NCI-H510A treated with DMSO at 0.1 percent for 48 hours (cell line): ENCODE measurements at regions not wholly inside any gene's neighbourhood (a gene's known extent, or its start where the extent isn't known, plus 50 kb on each side); places are given as distances from the start of the nearest gene placed in this dataset.

ENCODE experiments used
- DNase-seq: peaks from one replicate; lab custom pipeline; 2025; lab: John Stamatoyannopoulos, UW

DNA sequence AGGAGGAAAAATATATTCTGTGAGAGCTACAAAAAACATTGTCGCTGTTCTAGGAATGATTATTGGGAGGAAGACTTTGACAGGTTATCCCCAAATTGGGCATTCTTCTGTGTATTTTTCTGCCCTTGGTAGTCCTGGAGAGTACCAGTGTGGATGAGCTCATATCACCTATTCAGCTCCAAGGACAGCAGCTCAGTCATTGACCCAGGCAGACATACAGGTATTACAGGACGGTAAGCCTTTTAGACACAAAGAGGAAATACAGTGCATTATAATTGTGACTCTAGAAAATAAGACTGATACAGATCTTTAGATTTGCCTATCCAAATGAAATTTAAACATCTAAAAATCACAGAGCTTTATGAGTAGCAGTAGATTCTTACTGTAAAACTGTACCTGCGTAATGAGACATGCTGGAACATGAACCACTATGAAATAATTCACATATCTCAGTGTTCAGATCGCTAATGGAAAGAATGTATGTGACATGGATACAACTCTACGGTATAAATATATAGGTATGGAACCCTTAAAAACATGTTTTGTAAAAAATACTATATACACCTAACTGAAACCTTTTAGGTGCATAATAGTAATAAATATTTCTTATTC, 56.0 kb downstream of the PLK2 start:
- no peak for DNase-seq

DNA sequence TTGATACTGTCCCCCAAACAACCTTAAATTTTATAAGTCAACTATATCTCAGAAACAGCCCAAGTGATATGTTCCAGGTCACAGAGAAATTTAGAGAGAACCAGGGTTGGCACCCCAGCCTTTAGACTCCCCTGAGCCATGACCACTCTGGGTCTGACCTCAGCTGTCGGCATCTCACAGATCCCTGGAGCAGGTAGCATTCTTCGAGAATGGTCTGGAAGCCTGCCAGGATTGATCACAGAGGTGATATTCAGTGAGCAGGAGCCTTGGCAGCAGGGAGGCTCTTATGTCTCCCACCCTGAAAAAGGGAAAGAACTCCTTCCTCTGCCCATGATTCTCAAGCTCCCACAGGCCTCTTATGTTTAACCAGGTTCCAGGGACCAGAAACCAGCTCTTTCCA, 58.2 kb downstream of the PLK2 start:
- no peak for DNase-seq

DNA sequence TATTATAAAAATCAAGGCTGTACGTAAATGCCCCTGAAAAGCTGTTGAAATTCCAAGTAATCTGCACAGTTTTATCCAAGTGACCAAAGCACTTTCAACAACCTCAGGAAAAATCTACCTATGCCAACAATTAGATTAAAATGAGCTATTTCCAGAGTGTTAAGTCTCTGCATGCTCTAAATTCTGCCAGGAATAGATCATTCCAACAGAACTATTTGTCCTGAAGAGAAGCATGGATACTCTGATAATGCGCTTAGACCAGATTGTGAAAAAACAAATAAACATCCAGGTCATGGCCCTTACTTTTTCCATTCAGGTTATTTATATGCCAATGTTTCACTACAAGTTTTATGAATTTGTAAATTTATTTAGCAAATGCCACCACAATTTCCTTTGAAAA, 59.1 kb downstream of the PLK2 start:
- DNase-seq, result no peak

DNA sequence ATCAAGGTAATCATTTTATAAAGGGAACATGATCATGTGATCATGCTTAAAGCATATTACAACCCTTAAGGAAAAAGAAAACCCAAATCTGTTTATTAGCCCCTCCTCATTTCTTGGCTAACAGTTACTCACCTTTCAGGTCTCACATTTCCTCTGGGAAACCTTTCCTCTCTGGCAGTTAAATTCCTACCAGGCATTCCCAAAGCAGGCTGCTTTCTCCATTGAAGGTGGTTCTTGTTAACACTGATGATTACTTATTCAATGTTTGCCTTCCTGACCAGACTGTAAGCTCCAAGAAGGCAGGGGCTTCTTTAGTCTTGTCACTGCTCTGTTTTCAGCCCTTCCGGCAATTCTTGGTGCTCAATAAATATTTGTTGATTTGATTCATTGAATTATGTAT, 59.9 kb downstream of the PLK2 start:
- no peak for DNase-seq

DNA sequence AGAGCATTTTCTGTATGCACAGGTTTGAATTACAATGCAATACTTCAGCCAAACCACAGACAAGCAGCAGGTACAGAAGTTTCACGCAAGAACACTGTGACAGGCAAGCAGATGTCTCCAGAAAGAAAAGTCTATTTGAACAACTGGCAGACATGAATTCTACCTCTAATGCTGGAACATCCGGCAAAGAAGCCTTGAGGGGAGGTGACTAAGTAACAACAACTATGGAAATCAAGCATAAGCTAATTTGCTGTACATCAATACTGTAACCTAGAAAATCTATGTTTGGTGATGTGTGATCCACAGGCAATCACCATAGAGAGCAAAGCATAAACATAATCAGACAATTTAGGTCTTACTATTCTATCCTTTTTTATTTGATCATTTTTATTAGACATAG, 65.5 kb downstream of the PLK2 start:
- DNase-seq, result no peak

DNA sequence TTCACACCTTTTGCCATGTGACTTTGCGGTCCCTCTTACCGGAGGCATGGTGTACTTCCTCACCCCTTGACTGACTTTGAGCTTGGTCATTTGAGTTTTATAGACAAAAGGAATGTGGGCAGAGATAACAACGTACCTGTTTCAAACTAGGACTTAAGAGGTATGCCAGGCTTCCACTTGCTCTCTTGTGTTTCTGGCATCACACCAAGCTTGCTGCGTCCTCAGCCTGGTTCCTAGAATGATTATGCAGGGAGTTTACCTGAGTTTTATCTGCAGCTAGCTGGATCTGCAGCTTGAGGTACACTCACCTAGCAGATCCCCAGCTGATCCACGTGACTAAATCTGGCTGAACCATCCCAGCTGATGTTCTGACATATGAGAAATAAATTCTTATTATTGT, 66.2 kb downstream of the PLK2 start:
- no peak for DNase-seq

DNA sequence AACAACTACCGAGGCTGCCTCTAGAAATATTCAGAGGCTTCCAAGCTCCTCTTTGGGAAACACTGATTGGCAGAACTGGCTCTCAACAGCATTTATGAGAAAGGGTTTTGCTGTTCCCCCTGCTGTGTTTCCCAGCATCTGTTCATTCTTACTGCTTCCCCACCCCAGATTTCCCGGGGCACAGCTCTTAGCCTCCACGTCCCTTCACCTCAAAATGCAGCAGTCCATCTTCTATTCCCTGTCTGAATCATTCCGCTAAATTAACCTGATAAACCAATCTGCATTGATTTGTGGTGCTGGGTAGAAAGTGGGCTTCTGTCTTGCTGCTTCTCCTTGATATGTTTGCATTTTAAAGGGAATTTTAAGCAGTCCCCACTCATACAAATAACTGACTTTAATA, 67.4 kb downstream of the PLK2 start:
- no peak for DNase-seq

DNA sequence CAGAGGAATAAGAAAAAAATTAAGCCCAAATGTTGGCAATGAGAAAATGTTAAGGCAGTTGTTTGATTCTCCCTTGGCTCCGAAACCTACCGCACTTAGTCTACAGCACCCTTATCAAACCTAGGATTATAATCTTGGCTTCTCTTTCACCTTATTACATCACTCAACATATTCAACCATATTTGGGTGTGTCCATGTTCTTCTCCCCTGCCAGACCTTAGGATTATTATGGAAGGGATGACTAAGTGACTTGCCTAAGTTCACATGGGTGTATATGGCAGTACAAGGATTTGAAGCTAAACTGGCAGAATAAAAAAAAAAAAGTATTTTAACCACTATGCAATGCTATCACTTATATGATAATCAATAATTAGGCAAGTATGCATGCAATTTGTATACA, 76.4 kb downstream of the PLK2 start:
- DNase-seq, result no peak

DNA sequence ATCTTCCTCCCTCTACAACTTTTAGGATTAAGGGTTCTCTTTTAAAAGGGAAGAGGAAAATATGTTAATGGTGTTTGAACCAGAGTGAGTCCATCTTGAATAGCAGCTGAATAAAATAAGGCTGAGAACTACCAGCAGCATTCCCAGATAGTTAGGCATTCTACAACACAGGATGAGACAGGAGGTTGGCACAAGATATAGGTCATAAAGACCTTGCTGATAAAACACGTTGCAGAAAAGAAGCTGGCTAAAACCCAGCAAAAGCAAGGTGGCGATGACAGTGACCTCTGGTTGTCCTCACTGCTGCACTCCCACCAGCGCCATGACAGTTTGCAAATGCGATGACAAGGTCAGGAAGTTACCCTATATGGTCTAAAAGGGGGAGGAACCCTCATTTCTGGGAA, 77.8 kb downstream of the PLK2 start:
- no peak for DNase-seq

DNA sequence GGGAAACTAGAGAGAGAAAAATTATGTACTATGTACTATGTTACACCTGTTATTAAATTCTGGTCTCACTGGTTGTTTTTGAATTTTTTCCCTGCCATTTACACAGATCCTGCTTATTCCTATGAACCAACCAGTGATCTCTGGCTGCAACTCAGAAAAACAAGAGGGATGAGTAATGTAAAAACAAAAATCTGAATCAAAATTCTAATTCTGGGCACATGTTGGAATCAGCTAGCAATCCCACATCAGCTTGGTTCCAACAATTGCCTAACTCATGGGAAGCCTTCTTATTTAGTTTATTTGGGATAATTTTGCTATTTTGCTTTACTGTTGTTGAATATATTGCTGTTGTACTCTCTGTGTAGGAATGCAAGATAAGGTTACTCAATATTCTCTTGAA, 78.3 kb downstream of the PLK2 start:
- no peak for DNase-seq

DNA sequence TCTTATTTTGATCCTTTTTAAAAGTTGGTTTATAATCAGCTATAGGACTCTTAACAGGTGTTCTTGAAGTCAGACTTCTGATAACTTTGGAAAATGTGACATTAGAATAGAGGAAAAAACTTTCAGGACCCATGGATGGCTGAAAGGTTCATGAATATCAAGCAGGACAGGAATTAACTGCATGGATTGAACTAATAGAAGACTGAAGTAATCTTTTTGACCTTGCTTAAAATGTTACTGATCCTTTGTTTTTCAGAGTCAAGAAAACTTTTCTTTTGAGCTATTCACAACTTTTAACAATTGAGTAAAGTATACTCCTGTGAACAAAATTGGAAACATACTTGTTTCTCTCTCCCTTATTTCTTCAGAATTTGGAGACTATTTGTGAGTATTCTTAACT, 79.2 kb downstream of the PLK2 start:
- no peak for DNase-seq

DNA sequence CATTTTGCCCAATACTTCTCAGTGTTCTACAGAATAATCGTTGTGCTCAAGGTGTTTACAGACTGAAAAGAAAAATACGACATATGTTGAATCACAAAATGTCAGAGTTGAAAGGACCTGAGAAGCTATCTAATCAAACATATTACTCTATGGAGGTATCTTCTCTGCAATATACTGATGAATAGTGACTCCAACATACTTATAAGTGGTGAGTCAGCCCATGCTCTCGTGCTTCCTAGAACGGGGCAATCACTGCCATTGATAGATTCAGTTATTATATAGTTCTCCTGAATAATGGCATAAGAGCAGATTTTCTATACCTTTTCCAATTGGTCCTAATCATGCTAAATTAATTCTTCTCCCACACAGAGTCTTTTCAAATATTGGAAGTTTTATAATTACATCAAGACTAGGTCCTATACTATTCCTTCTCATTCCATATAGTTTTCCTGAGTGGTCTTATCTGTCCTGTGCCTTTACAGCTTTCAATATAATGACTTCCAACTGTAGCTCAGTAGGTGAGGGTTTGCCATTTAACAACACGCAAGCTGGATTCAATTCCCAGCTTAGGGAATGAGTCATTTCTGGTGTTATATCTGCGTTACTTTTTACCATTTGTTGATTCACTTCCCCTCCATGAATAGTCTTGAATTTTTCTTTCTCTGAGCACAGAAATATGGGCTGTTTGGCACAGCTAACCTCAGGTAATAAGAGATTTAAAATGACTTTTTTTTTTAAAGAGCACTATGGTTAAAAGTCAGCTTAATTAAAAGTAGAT, 81.1 kb downstream of the PLK2 start:
- no peak for DNase-seq

DNA sequence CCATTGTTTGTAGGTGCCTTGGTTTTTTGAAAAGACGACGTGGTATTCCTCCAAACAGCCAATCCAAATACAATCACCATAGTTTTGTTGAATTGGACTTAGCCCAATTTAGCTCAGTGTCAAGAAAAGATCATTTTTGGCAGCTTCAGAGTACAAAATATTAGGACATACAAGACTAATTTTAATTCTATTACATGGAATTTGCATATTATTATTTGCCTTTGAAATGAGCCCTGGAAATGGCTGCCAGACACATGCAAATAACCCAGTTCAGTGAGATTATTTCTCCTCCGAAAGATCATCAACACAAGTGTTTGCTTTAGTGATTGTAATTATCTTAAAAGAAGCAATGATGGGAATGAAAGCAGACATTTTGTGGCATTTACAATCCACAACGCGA, 89.3 kb downstream of the PLK2 start:
- no peak for DNase-seq

DNA sequence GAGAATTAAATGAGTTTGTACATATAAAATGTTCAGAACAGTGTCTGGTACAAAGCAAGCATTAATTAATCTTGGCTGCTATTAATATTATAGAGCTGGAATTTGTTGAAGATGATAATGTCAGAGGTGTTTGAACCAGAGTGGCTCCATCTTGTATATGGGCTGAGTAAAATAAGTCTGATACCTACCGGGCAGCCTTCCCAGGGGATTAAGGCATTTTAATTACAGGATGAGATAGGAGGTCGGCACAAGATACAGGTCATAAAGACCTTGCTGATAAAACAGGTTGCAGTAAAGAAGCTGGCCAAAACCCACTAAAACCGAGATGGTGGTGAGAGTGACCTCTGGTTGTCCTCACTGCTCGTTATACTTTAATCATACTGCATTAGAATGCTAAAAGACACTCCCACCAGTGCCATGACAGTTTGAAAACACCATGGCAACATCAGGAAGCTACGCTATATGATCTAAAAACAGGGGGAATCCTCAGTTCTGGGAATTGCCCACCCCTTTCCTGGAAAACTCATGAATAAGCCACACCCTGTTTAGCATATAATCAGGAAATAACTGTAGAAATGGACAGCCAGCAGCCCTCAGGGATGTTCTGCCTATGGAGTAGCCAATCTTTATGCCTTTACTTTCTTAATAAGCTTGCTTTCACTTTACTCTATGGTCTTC, 90.2 kb downstream of the PLK2 start:
- no peak for DNase-seq

DNA sequence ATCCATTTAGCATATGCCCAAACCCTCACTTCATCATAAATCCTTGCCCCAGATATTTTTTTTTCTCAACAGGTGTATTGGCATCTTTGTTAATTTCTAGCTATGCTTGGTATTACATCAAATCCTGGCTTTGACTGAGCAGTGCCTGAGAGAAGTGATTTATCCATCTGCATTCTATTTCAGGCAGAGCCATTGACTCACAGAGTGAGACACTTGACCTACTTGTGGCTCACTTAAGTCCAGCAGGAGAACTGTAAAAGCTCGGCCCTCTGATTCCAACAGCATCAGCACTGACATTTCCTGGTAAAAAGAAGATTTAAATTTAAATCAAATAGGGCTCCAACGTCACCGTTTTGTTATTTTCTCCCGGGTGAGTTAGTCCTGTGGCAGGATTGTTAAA, 93.4 kb downstream of the PLK2 start:
- no peak for DNase-seq

DNA sequence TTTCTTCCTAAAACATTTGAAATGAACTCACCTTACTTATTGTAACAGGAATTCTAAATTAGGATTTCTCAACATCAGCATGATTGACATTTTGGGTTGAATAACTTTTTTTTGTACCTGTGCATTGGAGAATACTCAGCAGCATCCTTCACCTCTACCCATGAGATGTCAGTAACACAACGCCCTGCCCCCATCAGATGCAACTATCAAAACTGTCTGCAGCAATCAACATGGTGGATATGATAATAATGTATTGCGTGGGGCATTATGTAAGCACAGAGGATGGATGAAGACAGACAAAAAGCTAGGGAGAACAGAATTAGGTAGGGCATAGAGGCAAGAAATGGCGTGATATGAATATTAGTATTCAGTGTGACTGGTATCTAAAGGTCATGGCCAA, 94.1 kb downstream of the PLK2 start:
- no peak for DNase-seq

DNA sequence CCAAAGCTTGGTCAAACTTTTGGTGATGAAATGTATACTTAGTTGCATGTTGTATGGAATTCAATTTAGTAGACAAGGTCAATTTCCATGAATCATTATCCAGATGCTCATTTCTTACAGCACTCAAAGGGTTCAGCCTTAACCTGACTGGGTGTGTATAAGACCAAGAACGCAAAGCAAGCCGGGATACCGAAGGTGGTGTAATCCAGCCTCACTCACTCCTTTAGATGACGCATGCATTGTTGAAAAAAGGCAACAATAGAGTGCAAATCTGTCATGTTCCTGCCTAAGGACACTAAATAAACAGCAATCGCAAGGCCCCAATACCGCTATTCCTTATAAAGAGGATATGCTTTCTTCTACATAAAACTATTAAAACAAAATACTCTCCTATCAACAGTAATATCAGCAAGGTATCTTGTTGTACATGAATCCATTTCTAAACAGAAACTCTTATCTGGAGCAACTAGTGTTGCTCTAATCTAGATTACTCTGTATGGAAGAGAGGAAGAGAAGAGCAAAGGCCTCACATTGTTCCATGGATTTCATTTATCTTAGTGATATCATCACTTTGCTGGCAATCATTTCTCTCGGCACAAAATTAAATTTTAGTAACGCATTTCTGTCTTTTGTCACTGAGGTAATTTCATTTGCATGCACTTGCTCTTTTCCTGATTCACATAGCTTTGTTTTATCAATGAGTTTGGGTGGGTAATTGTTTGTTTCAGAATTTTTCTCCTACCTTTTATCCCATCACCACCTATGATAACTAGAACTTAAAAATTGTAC, 96.2 kb downstream of the PLK2 start:
- no peak for DNase-seq

DNA sequence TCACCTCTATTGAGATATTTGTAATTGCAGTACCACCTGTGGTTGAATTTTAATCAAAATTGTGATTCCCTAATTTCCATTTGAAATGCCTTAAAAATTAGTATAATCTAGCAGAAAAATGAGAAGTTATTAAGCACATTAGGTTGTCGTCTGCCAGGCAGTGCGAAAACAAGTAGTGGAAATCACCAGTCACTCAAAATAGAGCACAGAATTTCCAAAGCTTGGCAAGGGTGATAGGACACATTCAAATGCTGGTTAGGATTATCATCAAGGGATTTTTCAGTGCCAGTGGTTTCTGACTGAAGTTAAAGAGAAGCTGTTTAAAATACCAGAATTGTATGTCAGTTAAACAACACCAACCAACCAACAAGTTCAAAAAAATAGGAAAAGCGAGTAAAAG, 97.8 kb downstream of the PLK2 start:
- DNase-seq, result no peak

DNA sequence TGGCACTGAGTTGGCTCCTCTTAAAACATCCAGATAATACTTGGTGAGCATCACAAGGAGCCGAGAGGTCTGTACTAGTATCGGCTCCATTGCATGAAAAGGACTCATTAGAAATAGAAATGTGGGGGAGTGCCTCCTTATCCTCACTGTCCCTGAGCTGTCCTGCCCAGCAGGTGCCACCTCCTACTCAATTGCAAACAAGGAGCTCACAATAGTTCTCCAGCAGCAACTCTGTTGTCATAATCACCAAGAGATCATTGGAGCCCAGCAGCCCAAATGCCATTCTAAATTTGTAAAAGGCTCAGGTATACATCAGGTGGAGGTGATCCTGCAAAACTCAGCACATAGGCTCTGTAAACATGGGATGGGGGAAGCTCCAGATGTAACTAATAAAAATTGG, 99.1 kb downstream of the PLK2 start:
- DNase-seq, result no peak

DNA sequence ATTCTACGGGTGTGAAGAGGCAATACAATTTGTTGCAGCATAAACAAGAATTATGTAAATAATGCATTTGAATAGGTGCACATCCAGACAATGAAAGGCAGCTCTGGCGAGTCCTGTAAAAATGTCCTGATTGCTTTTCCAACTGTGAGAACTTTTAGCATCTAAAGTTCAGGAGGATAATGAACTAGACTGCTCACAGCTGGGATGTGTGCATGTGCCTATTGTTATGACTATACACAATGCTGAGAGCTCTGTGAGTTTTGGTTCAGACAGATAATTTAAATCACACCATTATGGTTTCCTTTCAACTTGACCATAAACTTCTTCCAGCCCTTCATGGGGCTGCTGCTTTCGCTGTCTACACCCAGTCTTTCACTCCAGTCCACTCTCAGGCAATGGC, 99.9 kb downstream of the PLK2 start:
- no peak for DNase-seq

DNA sequence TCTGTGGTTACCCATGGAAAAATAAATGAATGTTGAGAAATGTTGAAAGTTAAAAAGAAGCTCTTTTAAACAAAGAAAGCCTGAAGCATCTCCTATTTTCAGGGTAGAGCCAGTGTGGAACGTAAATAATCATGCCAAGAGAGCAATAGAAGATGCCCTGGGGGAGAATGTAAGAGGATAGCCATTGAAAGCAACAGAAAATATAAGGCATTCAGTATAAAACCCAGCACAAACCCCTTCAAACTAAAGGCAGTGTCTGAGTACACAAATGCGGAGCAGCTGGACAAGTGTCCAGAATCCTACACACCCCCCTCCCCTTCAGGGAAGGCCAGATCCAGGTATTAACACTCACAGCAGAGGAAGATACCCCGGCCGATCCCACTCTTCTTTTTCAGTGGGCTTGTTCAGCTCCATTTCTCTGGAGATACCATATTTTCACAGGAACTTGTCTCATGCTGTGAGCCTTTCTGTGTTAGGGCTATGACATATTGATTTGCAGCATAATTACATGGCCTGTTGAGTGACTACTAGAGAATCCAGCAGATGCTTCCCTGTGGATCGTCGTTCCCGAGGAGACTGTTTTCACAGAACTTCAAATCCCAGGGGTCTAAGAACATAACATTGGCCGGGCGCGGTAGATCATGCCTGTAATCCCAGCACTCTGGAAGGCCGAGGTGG, 101.2 kb downstream of the PLK2 start:
- no peak for DNase-seq

DNA sequence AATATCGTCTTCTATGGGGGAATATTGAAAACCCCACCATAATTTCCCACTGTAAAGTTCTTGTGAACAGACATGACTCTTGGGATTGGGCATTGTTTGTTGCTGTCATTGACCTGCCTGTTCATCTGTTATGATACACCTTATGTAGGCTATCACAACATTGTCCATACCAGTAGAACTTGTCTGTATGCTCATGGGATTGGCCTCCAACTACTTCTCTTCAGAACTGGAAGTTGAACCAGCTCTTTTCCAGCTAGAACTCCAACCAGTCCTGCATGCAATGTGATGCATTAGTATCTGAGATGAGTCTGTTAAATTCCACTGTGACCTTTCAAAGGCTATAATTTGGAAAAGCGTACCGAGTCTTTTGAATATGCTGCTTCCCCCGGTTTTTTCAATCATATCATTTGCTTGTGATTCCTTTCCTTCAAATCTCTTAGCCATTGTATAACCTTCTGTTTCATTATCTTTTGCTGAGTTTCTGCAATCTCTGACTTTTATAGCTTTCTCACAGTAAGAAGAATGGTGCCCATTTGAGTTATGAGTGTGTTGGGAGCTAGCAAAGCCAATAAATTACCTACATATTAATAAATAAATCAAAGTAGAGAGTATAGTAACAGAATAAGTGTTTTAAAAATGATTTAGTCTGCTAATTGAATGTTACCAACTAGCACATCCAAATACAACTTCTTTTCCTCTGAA, 101.9 kb downstream of the PLK2 start:
- no peak for DNase-seq
